ENCODE measurements at regions not wholly inside any gene's neighbourhood (a gene's known extent, or its start where the extent isn't known, plus 50 kb on each side); places are given as distances from the start of the nearest gene placed in this dataset.

- H3K36me3 ChIP-seq (replicated peaks), result no peaks in the 10 kb centered on the region
- H3K27me3 ChIP-seq (replicated peaks), result no peaks in the 10 kb centered on the region
- no peak for TF ChIP-seq CTCF (IDR thresholded peaks at IDR 0.05; ENCODE audit: low read depth, low read length, missing control alignments)
- no peak overlapping the region for H3K27ac ChIP-seq
- in situ Hi-C loops (cut with HindIII; ENCODE audit: low pct_ligation_motif_present, low sequenced_read_pairs), result no loop called here
- H3K4me3 ChIP-seq (ENCODE audit: low read depth, low read length), result no peak overlapping the region
- no peak for DNase-seq
Observed at GRCh38 chr22:45071618-45072017, 61.8 kb upstream of the PHF21B start.

DNA sequence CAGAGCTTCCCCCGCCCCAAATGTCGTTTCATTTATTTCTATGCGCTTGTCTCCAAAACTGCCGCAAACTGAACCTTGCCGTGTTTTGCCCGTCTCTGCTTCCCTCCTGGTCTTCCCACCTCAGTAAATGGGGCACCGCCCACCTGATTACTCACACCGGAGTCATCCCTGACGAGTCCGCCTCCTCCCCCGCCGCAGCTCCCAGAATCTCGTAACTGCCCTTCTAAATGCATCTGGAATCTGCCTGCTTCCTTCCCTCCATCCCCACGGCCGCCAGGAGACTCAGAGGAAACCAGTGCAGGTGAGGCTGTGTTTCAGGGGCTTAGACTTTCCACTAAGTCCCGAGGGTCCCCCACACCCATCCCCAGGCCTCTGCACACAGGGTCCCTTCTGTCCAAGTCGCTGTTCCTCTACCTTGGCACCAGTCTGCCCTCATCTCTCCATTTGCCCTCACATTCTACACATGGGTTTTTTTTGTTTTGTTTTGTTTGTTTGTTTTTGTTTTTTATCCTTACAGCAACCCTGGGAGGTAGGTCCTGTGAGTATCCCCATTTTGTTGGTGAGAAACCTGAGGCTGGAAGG, 62.6 kb upstream of the PHF21B start:
- H3K27me3 ChIP-seq (replicated peaks), result peaks cover 5% of the 10 kb centered on the region
- peak; percentile 54 for DNase-seq
- peak; percentile 6 for TF ChIP-seq CTCF (IDR thresholded peaks at IDR 0.05; ENCODE audit: low read depth, low read length, missing control alignments)
- in situ Hi-C loops (cut with HindIII; ENCODE audit: low pct_ligation_motif_present, low sequenced_read_pairs), result no loop called here
- H3K27ac ChIP-seq, result no peak overlapping the region
- H3K36me3 ChIP-seq (replicated peaks), result no peaks in the 10 kb centered on the region
- H3K4me3 ChIP-seq (ENCODE audit: low read depth, low read length), result no peak overlapping the region

- in situ Hi-C loops (cut with HindIII; ENCODE audit: low pct_ligation_motif_present, low sequenced_read_pairs), result no loop called here
- no peak for TF ChIP-seq CTCF (IDR thresholded peaks at IDR 0.05; ENCODE audit: low read depth, low read length, missing control alignments)
- DNase-seq, result no peak
- no peak overlapping the region for H3K4me3 ChIP-seq (ENCODE audit: low read depth, low read length)
- H3K27me3 ChIP-seq (replicated peaks), result peaks cover 10% of the 10 kb centered on the region
- H3K27ac ChIP-seq, result no peak overlapping the region
- no peaks in the 10 kb centered on the region for H3K36me3 ChIP-seq (replicated peaks)
Observed at GRCh38 chr22:45073064-45073463, 63.3 kb upstream of the PHF21B start.

- Histone ChIP-seq H3K4me3 (ENCODE audit: low read depth, low read length) (no peak overlapping the region), H3K27ac (no peak overlapping the region), H3K27me3 (replicated peaks) (peaks cover 12% of the 10 kb centered on the region), H3K36me3 (replicated peaks) (no peaks in the 10 kb centered on the region)
- in situ Hi-C loops (cut with HindIII; ENCODE audit: low pct_ligation_motif_present, low sequenced_read_pairs), result no loop called here
- DNase-seq, result no peak
- TF ChIP-seq CTCF (IDR thresholded peaks at IDR 0.05; ENCODE audit: low read depth, low read length, missing control alignments), result no peak
Observed at GRCh38 chr22:45077286-45077685, 67.5 kb upstream of the PHF21B start.

GRCh38 chr22:45077826-45078334, 68.1 kb upstream of the PHF21B start:
- no peak overlapping the region for H3K27ac ChIP-seq
- peaks cover 12% of the 10 kb centered on the region for H3K27me3 ChIP-seq (replicated peaks)
- in situ Hi-C loops (cut with HindIII; ENCODE audit: low pct_ligation_motif_present, low sequenced_read_pairs), result no loop called here
- DNase-seq, result no peak
- no peak overlapping the region for H3K4me3 ChIP-seq (ENCODE audit: low read depth, low read length)
- H3K36me3 ChIP-seq (replicated peaks), result no peaks in the 10 kb centered on the region
- no peak for TF ChIP-seq CTCF (IDR thresholded peaks at IDR 0.05; ENCODE audit: low read depth, low read length, missing control alignments)

DNA sequence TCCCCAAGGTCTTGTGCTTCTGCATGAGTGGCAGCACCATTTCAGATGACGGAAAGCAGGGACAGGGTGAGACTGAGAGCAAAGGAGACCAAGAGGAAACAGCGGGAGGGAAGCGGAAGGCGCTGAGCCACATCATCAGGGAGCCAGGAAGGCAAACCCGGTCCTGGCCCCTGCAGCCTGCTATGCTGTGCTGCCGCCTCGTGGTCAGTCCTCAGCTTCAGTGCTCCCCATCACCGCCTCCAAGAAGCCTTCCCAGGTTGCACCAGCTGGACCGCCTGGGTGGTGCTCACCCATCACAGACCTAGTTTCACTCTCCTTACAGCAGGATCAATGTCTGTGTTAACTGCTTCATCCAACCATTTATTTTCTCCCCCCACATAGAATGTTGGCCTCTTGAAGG, 73.0 kb upstream of the PHF21B start:
- Histone ChIP-seq H3K27me3 (replicated peaks) (peaks cover 3% of the 10 kb centered on the region), H3K36me3 (replicated peaks) (no peaks in the 10 kb centered on the region), H3K4me3 (ENCODE audit: low read depth, low read length) (no peak overlapping the region), H3K27ac (no peak overlapping the region)
- peak; percentile 63 for TF ChIP-seq CTCF (IDR thresholded peaks at IDR 0.05; ENCODE audit: low read depth, low read length, missing control alignments)
- in situ Hi-C loops (cut with HindIII; ENCODE audit: low pct_ligation_motif_present, low sequenced_read_pairs), result no loop called here
- DNase-seq, result no peak

All from brain microvascular endothelial cell (primary cell).